ENCODE measurements at regions not wholly inside any gene's neighbourhood (a gene's known extent, or its start where the extent isn't known, plus 50 kb on each side); places are given as distances from the start of the nearest gene placed in this dataset.
"Not testable (repeated sequence)": the region's sequence is repeated elsewhere in the genome, so short reads cannot be mapped to it uniquely, and the experiment has no call there.

DNA sequence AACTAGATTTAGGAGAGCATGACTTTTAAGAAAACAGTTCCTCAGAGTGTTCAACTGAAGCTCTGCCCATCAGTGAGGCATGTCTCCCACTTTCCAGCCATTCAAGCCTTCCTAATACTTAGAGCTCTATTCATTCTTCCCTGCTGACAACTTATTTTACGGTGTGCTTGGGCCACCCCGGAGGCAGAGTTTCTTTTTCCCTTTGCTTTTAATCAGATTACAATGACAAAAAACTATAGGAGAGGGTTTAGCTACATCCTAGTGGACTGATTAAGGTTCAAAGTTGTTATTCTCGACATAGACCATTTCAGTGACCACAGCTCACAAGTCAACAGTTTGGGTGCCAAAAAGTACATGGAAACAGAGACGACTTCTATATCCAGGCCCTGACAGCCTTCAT, 167.8 kb upstream of the TRIB2 start:
- DNase-seq (ENCODE audit: low read depth) = no peak

DNA sequence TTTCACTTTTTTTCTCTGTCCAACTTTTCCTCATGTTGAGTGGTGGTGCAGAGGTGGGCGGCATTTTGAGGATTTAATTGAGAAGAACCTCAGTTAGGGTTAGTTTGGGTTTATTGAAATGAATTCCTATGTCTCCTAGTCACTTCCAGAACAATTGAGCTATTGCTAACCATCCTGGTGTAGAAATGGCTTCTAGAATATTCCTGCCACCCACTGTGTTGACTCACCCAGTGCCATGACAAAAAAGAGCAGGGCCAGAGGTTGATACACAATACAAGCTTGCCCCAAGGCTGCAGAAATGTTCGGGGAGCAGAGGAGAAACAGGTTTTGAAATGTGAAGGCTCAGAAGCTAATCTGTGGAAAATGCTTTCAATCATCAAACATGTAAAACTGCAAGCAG, 167.1 kb upstream of the TRIB2 start:
- no peak for DNase-seq (ENCODE audit: low read depth)

DNA sequence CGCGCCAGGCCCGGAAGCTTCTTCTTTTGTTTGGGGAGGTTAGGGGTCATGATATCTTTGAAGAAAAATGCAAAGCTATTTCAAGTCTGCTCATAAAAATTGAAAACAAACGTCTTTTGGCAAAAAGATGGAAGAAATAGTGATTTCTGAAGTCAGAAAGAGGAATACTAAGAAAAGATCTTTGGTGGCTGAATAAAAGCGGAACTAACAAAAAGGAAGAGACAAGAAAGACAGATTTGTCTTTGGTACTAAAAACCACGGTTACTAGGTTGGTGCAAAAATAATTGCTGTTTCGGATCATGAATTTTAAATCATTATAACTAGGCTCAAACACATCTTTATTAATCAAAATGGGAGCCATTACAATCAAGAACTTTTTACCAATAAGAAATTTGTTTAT, 164.6 kb upstream of the TRIB2 start:
- DNase-seq (ENCODE audit: low read depth) = no peak

DNA sequence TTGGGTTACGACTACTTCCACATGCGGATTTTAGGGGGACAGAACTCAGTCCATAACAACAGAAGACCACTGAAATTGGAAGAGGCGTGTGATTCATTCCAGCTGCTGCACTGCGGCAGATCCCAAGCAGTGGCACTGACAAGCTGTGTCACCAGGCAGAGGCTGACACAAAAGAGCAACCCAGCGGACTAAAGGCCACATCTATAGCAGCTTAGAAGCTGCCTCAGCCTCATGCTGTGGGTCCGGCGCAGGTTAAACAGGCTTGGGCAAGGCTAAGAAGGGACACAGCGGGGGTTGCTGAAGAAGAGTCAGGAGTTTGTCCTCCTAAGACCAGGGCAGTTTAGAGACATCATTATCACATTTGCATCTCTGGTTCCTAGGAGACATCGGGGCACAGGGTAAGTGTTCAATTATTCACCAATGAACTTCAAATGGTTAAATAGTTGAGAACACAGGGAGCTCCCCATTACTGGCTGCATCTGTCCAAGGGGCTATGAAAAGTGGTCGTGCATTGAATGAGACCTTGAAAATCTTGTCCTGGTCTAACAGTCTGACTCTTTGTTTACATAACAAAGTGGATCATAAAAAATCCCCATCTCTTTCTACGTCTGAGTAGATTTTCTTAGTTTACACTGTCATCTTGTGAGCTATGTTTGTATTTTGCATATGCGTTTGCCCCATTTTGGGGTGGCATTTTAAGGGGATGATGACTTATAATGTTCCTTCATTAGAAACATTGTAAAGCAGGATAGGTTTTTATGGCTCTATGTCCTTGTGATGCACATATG, 162.3 kb upstream of the TRIB2 start:
- no peak for DNase-seq (ENCODE audit: low read depth)

DNA sequence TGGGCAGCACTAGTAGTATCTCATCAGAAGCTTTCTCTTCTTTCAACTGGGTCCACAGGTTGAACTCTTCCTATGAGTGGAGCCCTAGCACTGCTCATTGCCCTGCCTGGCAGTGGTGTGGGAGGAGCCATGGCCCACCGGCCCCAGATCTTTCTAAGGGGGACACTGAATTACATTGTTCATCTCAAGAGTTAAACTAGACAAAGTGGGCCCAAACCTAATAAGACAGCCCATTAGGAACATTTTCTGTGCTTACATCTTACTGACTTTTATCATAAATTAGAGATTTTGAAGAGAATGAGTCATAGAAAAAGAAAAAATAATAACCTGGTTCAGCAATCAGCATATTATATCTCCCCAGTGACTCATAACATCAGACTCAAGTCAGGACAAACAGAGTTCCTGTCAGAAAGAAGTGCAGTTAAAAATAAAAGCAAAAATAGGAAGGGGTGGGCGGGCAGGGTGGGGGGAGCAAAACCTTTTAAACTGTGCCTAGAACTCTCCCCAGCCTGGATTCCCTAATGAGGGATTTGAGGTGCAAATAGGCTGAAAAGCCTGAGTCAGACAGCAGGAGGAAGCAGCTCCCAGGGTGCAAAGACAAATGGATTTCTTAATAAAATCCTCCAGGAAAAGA, 161.6 kb upstream of the TRIB2 start:
- no peak for DNase-seq (ENCODE audit: low read depth)

DNA sequence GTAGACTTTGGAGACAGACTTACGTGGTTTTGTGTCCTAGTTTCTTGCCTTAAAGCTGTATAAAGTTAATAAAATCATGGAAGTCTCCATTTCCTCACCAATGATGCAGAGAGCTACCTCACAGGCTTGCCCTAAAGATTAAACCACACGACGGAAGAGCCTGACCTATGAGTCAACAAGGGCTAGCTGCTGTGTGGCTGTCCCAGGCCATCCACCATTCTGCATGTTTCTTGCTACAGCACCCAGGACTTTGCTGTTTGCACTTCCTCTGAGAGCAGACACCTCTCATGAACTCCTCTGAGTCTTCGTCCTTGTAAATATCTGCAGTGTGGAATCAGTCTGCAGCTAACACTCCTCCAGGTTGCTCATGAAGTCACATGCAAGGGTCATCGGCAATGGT, 160.0 kb upstream of the TRIB2 start:
- DNase-seq (ENCODE audit: low read depth) = no peak

DNA sequence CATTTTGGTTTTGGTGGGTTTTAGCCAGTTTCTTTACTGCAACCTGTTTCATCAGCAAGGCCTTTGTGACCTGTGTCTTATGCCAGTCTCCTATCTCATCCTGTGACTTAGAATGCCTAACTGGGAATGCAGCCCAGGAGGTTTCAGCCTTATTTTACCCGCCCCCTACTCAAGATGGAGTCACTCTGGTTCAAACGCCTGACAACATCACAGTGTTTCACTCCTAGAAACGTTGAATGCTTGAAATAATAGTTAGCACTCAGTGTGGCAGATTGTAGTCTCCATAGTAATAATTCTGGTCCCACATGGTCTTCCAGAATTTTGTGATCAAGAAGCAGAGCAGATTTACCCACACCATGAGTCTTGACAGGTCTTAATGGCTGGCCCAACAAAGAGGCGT, 159.0 kb upstream of the TRIB2 start:
- no peak for DNase-seq (ENCODE audit: low read depth)

DNA sequence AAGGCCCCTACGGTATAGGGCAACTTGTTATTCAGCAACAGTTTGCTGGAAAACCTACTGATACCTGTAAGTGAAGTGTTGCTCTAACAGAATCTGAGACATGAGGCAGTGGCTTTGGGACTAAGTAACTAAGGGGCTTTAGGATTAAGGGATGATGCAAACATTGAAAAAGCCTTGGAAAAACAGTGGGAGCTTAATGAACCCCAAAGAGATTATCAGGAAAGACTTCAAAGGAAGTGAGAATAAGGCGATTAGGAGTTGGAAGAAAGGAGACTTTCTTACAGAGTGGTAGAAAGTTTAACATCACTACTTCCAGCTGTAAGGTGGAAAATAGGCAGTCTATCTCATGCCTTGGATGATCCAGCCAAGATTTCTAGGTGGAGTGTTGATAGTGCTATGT, 158.2 kb upstream of the TRIB2 start:
- no peak for DNase-seq (ENCODE audit: low read depth)

DNA sequence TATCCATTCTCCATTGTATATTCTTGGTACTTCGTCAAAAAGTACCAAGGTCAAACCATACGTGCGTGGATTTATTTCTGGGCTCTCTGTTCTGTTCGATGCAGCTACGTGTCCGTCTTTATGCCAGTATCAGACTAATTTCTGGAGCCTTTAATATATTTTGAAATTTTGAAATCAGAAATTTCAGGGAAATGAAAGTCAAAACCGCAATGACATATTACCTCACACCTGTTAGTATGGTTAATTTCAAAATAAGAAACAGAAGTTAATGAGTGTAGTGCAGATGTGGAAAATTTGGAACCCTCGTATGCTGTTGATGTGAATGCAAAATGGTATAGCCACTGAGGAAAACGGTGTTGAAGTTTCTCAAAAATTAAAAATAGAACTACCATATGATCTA, 156.1 kb upstream of the TRIB2 start:
- DNase-seq (ENCODE audit: low read depth) = no peak

DNA sequence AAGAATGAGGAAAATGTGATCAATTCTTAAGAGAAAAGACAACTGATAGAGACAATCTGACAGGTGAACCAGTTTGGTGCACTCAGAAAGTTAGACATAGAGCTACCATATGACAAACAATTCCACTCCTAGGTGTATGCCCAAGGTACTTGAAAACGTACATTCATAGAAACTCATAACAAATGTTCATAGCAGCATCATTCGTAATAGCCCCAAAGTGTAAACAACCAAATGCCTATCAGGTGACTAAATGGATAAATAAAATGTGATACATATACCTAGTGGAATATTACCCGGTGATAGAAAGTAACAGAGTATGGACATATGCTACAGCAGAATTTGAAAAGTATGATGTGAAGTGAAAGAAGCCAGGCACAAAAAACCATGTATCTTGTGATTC, 149.3 kb upstream of the TRIB2 start:
- DNase-seq (ENCODE audit: low read depth) = no peak

DNA sequence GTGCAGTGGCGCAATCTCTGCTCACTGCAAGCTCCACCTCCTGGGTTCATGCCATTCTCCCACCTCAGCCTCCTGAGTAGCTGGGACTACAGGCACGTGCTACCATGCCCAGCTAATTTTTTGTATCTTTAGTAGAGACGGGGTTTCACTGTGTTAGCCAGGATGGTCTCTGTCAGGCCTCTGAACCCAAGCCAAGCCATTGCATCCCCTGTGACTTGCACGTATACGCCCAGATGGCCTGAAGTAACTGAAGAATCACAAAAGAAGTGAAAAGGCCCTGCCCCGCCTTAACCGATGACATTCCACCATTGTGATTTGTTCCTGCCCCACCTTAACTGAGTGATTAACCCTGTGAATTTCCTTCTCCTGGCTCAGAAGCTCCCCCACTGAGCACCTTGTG, 147.2 kb upstream of the TRIB2 start:
- not testable (repeated sequence) for DNase-seq (ENCODE audit: low read depth)

DNA sequence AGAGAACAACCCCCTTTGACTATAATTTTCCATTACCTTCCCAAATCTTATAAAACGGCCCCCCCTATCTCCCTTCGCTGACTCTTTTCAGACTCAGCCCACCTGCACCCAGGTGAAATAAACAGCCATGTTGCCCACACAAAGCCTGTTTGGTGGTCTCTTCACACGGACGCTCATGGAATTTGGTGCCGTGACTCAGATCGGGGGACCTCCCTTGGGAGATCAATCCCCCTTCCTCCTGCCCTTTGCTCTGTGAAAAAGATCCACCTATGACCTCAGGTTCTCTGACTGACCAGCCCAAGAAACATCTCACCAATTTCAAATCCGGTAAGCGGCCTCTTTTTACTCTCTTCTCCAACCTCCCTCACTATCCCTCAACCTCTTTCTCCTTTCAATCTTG, 146.8 kb upstream of the TRIB2 start:
- not testable (repeated sequence) for DNase-seq (ENCODE audit: low read depth)

DNA sequence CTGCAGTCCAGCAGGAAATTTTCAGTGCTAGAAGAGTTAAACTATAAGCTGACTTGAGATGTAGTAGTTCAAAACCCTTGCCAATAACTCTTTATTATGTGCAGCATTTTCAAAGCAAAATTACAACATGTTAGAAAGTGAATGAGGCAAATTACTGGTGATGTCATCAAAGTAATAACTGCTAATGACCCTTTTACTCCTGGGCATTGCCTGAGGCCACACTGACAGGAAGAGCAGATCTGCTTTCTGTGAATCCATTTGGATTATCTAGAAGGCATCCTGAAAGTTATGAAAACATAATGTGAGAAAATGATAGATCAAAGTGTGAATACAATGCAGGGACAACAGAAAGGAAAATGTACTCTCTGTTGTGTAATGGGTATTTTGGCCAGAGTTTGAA, 139.6 kb upstream of the TRIB2 start:
- no peak for DNase-seq (ENCODE audit: low read depth)

DNA sequence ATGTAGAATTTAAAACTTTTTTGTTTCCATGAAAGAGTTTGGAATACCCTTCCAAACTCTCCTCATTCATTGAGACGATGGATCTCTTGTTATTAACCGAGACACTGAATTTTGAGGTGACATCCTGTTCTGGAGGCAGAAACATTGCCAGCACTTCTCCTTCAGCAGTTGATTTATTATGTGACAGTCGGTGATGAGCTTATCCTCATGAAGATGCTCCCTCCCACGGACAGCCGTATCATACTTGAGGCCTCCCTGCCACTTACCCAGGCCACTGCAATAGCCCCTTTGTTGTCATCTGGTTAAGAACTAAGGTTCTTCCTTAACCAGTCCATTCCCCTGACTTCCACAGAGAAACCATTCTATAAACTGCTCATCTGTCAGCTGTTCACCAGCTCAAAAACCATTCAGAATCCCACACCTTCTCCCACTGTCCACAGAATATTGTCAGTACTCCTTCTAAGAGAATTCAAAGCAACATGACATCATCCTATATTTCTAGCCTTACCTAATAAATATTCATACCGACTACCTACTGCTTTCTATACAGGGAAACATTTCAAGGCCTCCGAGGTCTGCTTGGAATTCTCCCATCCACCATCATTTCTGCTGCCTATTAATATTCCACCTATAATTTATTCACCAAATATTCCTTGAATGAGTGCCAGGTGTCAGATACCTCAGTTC, 139.0 kb upstream of the TRIB2 start:
- DNase-seq (ENCODE audit: low read depth) = no peak

DNA sequence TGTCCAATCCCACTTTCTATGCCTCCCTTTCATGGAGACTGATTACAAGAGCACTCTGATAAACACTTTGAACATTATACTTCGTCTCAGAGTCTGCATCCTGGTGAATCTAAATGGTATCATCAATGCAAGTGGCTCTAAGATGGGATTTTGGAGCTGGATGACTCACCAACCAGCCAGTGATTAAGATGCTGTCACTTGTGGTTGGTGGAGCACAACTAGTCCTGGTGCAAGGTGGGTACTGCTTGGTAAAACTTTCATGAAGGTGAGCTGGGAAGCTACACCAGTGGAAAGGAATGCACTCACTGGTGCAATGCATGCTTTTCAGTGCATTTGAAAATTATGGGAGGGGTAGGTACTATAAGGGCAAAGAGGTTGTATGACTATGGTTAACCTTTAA, 137.7 kb upstream of the TRIB2 start:
- no peak for DNase-seq (ENCODE audit: low read depth)

DNA sequence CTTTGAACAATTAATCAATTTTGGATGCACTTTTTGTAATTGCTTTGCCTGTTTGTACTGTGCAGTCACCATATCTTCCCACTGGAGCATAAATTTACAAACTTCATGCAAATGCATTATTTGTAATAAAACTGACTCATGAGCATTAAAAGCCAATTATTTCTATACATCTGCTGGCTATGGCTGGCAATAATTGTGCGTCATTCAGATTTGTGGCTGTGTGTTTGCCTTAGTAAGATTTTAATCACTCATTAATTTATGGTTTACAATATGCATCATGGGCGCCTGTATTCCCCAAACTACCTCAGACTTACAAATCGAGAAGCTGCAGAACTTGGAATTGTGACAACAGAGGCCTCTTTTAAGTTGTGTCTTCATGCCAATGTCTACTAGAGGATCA, 132.4 kb upstream of the TRIB2 start:
- DNase-seq (ENCODE audit: low read depth) = no peak

DNA sequence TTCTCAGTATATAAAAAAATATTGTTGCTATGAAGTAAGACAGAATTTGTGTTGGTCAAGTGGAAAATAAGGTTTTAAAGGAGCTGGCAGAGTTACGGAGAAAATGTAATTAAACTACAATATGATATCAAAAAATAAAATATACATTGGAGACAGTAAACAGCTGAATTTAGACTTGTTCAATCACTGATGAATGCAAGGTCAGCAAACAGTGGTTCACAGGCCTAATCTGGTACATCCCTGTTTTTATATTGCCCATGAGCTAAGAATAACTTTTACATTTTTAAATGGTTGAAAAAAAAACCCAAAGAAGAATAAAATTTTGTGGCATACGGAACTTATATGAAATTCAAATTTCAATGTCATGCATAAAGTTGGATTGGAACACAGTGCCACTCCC, 131.0 kb upstream of the TRIB2 start:
- no peak for DNase-seq (ENCODE audit: low read depth)

DNA sequence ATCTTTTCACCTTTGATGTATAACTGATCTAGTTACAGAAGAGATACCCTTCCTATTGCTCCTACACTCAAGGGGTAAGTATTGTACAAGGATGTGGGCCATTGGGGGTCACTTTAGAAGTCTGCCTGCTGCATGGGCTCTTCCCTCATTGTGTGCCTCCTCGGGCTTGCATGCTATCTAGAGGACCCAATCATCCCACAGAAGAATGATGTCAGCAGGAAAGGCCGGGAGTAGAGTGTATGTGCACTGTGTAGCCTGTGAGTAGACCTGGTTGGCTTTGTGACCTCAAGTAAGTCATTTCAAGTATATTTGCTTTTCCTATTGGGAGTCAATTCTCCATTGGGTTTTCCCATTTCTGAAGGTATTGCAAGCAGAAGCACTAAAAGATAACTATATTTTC, 129.5 kb upstream of the TRIB2 start:
- DNase-seq (ENCODE audit: low read depth) = no peak

DNA sequence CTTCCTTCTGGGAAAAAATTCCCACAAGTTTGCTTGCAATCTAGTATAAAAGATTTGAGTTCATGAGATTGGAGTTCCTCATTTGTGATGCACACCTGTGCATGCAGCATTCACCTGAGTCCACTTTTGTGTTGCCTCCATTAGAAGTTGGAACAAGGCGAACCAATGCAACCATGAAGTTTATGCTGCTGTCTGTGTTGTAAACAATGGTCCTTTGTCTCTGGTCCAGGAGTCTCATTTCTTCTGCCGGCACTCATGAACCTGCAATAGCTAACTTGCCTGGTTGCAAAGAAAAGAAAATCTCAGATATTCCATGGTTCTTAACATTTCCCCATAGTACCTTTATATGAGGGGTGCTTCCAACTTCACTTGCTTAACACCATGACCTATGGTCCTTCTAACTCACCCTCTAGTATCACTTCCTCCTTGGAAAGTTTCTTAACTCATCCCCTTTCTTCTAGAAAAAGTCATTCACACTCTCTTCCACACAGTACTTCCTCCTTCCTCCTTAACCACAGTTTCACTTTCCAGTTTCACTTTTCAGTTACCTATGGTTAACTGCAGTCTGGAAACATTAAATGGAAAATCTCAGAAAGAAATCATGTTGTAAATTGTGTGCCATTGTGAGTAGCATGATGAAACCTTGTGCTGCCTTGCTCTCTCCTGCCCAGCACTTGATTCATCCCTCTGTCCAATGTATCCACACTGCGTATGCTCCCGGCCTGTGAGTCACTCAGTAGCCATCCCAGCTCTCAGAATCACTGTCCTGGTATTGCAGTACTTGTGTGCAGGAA, 128.8 kb upstream of the TRIB2 start:
- no peak for DNase-seq (ENCODE audit: low read depth)

DNA sequence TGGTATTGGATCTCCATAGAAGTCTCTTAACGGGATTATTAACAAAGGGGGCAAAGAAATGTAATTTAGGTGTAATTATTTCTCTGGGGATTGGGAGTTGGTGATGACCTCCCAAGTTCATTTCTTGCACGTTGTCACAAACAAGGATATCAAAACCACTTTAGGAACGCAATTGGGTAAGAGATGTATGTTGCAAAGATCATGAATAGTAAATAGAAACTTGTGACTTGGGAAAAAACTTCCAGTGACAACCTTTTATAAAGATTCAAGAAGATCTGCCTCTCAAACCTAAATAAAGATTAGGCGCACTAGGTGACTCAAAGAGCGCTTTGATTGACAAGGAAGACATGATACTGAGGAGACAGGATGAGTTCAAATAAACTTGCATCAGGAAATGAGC, 127.8 kb upstream of the TRIB2 start:
- no peak for DNase-seq (ENCODE audit: low read depth)

DNA sequence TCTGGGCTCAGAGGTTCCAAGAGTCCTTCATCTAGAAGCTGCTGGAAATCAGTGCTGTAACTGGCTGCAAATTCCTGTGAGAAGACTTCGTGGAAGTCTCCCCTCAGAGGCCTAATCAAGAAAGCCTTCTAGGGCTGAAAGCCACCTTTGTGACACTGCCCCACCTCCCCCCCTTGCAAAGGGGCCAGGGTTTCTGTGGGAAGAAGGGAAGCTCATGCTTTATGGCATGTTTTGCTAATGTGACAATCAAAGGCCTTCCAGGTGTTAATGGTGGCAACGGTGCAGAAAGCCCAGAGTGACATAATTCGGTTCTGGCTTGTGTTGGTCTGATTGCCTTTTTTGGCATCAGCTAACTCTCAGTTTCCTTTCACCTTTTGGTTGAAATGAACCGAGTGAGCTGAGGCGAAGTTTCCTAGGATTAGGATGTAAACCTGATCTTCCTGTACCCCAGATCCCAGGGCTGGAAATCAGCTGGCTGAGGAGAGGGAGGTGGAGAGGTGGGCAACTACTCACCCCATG, 126.9 kb upstream of the TRIB2 start:
- DNase-seq (ENCODE audit: low read depth) = no peak

DNA sequence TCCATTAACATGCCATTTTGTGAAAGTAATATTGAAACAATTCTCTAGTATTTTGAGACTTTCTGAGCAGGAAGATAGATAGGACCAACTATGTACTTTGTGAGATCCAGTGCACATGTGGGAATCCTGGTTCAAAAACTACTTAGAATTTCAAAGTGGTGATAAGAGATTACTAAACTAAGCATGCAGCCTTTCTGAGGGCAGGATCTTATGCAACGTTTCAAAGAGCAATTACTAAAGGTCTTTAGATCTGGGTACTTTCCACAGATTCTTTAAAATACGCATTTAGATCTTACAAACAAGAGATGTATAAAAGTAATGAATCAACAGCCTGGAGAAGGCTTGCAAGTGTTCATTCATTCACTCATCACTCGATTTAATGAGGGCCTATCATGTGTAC, 124.4 kb upstream of the TRIB2 start:
- no peak for DNase-seq (ENCODE audit: low read depth)
